GM12878 (cell line): ENCODE measurements at regions not wholly inside any gene's neighbourhood (a gene's known extent, or its start where the extent isn't known, plus 50 kb on each side); places are given as distances from the start of the nearest gene placed in this dataset.

Experiments used
- ATAC-seq: fragments of 200-7000 bp; cut with Tn5 transposase; 3 replicates; pipeline ENCODE4 v1.9.1; 2020; ENCODE audit warnings: mild to moderate bottlenecking, moderate library complexity
- BruUV-seq: library from RNA; stranded (reverse); fragments of 400-500 nt; replicated peaks from 2 replicates; lab custom pipeline; 2021; lab: Mats Ljungman, UMichigan
- CTCF ChIA-PET: fragments of 300-600 bp; sonication (Branson Sonifier 250); formaldehyde crosslinking; extraction: SDS; loops from one replicate; lab custom pipeline; 2021; ENCODE audit warnings: inconsistent platforms; lab: Yijun Ruan, JAX
- POLR2A ChIA-PET: fragments of 350-600 bp; formaldehyde crosslinking; extraction: SDS; loops from one replicate; lab custom pipeline; 2021; ENCODE audit warnings: inconsistent platforms; lab: Charles Lee
- RAD21 ChIA-PET: fragments of 300-600 bp; sonication (Branson Sonifier 250); formaldehyde crosslinking; loops from one replicate; lab custom pipeline; 2023; ENCODE audit warnings: antibody characterized with exemption; ENCODE audit not compliant: unreplicated experiment; lab: Charles Lee
- SMC1A ChIA-PET: fragments of 300-600 bp; sonication (Branson Sonifier 250); formaldehyde crosslinking; loops from one replicate; lab custom pipeline; 2023; ENCODE audit not compliant: unreplicated experiment, uncharacterized antibody; lab: Charles Lee
- DNase-seq: peaks from one replicate; pipeline ENCODE4 v3.0.0-alpha.2; 2011; ENCODE audit warnings: low read depth, low spot score
- FAIRE-seq: peaks from 3 replicates; lab custom pipeline; 2011; peaks lifted over from hg19 to GRCh38; lab: Jason Lieb, UNC
- H2AFZ ChIP-seq: 2 replicates; pipeline ENCODE4 v1.6.0; 2011; ENCODE audit warnings: low read depth, low read length, control low read depth; ENCODE audit not compliant: control insufficient read depth
- H3K27ac ChIP-seq: 2 replicates; pipeline ENCODE4 v1.5.1; 2011; ENCODE audit warnings: control low read depth; ENCODE audit not compliant: control insufficient read depth, insufficient read depth
- H3K27me3 ChIP-seq, 2 experiments: replicated peaks in 1 of 2; 2 replicates each; pipeline versions ENCODE4 v1.6.0 to v1.6.1; 2011; ENCODE audit warnings: low read length in 1 of 2; ENCODE audit not compliant: control insufficient read depth in 2 of 2, insufficient read depth in 2 of 2
- H3K36me3 ChIP-seq, 2 experiments: 2 replicates each; pipeline ENCODE4 v1.5.1; 2011; ENCODE audit warnings: low read length in 1 of 2; ENCODE audit not compliant: control insufficient read depth in 2 of 2, insufficient read depth in 2 of 2
- H3K4me1 ChIP-seq: 2 replicates; pipeline ENCODE4 v1.6.1; 2011; ENCODE audit warnings: mild to moderate bottlenecking, low read length, moderate library complexity, mixed read lengths; ENCODE audit not compliant: control insufficient read depth, insufficient read depth
- H3K4me2 ChIP-seq: 2 replicates; pipeline ENCODE4 v1.6.0; 2011; ENCODE audit warnings: control low read depth; ENCODE audit not compliant: control insufficient read depth, insufficient read depth
- H3K4me3 ChIP-seq: fragments of 200-600 bp; sonication (generic); 2 replicates; pipeline ENCODE4 v1.5.1; 2016
- H3K79me2 ChIP-seq: 2 replicates; pipeline ENCODE4 v1.6.0; 2011; ENCODE audit warnings: low read length; ENCODE audit not compliant: control insufficient read depth, insufficient read depth
- H3K9ac ChIP-seq: 2 replicates; pipeline ENCODE4 v1.8.0; 2011; ENCODE audit warnings: low read length, control low read depth, mixed read lengths; ENCODE audit not compliant: control insufficient read depth, insufficient read depth
- H3K9me3 ChIP-seq: replicated peaks from 3 replicates; pipeline ENCODE4 v1.5.1; 2011; ENCODE audit warnings: mild to moderate bottlenecking, low read length; ENCODE audit not compliant: control insufficient read depth, insufficient read depth
- H4K20me1 ChIP-seq: 2 replicates; pipeline ENCODE4 v1.6.0; 2011; ENCODE audit not compliant: control insufficient read depth, insufficient read depth
- ATF3 ChIP-seq: IDR thresholded peaks from 2 replicates; pipeline ENCODE4 v1.6.1; 2011; ENCODE audit warnings: low read depth, mild to moderate bottlenecking, low read length, moderate library complexity, borderline replicate concordance; ENCODE audit errors: extremely low read depth
- CREM ChIP-seq: IDR thresholded peaks from 2 replicates; pipeline ENCODE4 v1.6.1; 2014; ENCODE audit warnings: antibody characterized with exemption, low read depth
- EGR1 ChIP-seq, 2 experiments: IDR thresholded peaks; 1 replicate in 1 of 2; 2 replicates in 1 of 2; pipeline ENCODE4 v1.6.1; 2011 to 2012; ENCODE audit warnings: low read depth in 2 of 2, low read length in 2 of 2, borderline replicate concordance in 1 of 2, mild to moderate bottlenecking in 1 of 2, moderate library complexity in 1 of 2
- ESRRA ChIP-seq: IDR thresholded peaks from 2 replicates; pipeline ENCODE4 v1.6.1; 2012; ENCODE audit warnings: mild to moderate bottlenecking, low read length, improper control_type of control experiment
- MLLT1 ChIP-seq: fragments of 450-650 bp; IDR thresholded peaks from 2 replicates; pipeline ENCODE4 v1.6.1; 2016; ENCODE audit warnings: mild to moderate bottlenecking
- NFXL1 ChIP-seq: fragments of 450-650 bp; IDR thresholded peaks from 2 replicates; pipeline ENCODE4 v1.6.1; 2017; ENCODE audit warnings: antibody characterized with exemption, mild to moderate bottlenecking, borderline replicate concordance
- NFYA ChIP-seq: IDR thresholded peaks from 2 replicates; pipeline ENCODE4 v1.6.1; 2011; ENCODE audit warnings: low read depth, mild to moderate bottlenecking, low read length, improper control_type of control experiment, borderline replicate concordance
- NR2C1 ChIP-seq: fragments of 450-650 bp; IDR thresholded peaks from 2 replicates; pipeline ENCODE4 v1.6.1; 2017; ENCODE audit warnings: antibody characterized with exemption, mild to moderate bottlenecking, moderate library complexity
- POLR2AphosphoS5 ChIP-seq: IDR thresholded peaks from 2 replicates; pipeline ENCODE4 v1.6.1; 2011; ENCODE audit warnings: mild to moderate bottlenecking, low read length, inconsistent platforms
- RELA ChIP-seq: fragments of 450-650 bp; IDR thresholded peaks from 2 replicates; pipeline ENCODE4 v1.8.0; 2014; ENCODE audit warnings: borderline replicate concordance; ENCODE audit not compliant: partially characterized antibody
- RELB ChIP-seq: fragments of 450-650 bp; IDR thresholded peaks from 2 replicates; pipeline ENCODE4 v1.6.1; 2017; ENCODE audit warnings: low read depth, mild to moderate bottlenecking, moderate library complexity
- SMC3 ChIP-seq: IDR thresholded peaks from 2 replicates; pipeline ENCODE4 v1.6.1; 2011; ENCODE audit warnings: low read length, improper control_type of control experiment, borderline replicate concordance
- SP1 ChIP-seq: IDR thresholded peaks from one replicate; pipeline ENCODE4 v1.6.1; 2011; ENCODE audit warnings: low read depth, low read length
- STAT3 ChIP-seq: IDR thresholded peaks from 2 replicates; pipeline ENCODE4 v1.6.1; 2011; ENCODE audit warnings: low read depth, low read length, improper control_type of control experiment
- TBL1XR1 ChIP-seq: IDR thresholded peaks from 2 replicates; pipeline ENCODE4 v1.6.1; 2012; ENCODE audit warnings: low read depth, low read length, improper control_type of control experiment
- YY1 ChIP-seq: IDR thresholded peaks from 2 replicates; pipeline ENCODE4 v1.6.1; 2011; ENCODE audit warnings: low read depth, mild to moderate bottlenecking, low read length
- ZBED1 ChIP-seq: IDR thresholded peaks from 2 replicates; pipeline ENCODE4 v1.6.1; 2016; ENCODE audit warnings: borderline replicate concordance
- ZNF24 ChIP-seq: fragments of 450-650 bp; IDR thresholded peaks from 2 replicates; pipeline ENCODE4 v1.6.1; 2017; ENCODE audit warnings: antibody characterized with exemption, mild to moderate bottlenecking
- WGBS: methylation state at CpG from one replicate; pipeline ENCODE4 v1.1.6; 2016; ENCODE audit warnings: low lambda C conversion rate; ENCODE audit not compliant: insufficient replicate concordance, insufficient coverage; ENCODE audit errors: missing lambda C conversion rate; 5-methylcytosine and 5-hydroxymethylcytosine counted together
- in situ Hi-C: fragments of 300-500 bp; cut with MboI; formaldehyde crosslinking; loops from 9 replicates; pipeline ENCODE4 v1.14.3; 2018; ENCODE audit warnings: mixed read lengths
- intact Hi-C: fragments of 100-400 bp; cut with micrococcal nuclease; formaldehyde crosslinking; loops from one replicate; pipeline ENCODE4 v1.14.2; 2022; ENCODE audit not compliant: unreplicated experiment

GRCh38 chr11:134750619-134751018 lies 338.6 kb upstream of the B3GAT1 start:
- H3K79me2 ChIP-seq: no peaks in the 10 kb centered on the region
- BruUV-seq: no TSS peak
- no peak overlapping the region for H3K9ac ChIP-seq
- FAIRE-seq (no peak), DNase-seq (no peak), ATAC-seq (no peak)
- no peak for TF ChIP-seq EGR1 (IDR thresholded peaks at IDR 0.05; ENCODE audit: borderline replicate concordance in 1 of 2, low read depth in 2 of 2, low read length in 2 of 2)
- TF ChIP-seq TBL1XR1: no peak
- no peak for TF ChIP-seq STAT3
- no peak for TF ChIP-seq SMC3
- no peak for TF ChIP-seq NFYA
- TF ChIP-seq CREM: no peak
- no peak for TF ChIP-seq ZNF24
- no peak for TF ChIP-seq SP1
- TF ChIP-seq MLLT1: no peak
- TF ChIP-seq POLR2AphosphoS5: no peak
- TF ChIP-seq NR2C1: no peak
- no peak for TF ChIP-seq RELB
- TF ChIP-seq ZBED1: no peak
- no peak for TF ChIP-seq NFXL1
- TF ChIP-seq ATF3: no peak
- no peak for TF ChIP-seq ESRRA
- TF ChIP-seq RELA: no peak
- TF ChIP-seq YY1: no peak
- intact Hi-C loops: no loop called here
- no peaks in the 10 kb centered on the region for H3K4me1 ChIP-seq
- in situ Hi-C loops: no loop called here
- H3K27ac ChIP-seq: no peak overlapping the region
- no peak overlapping the region for H3K4me2 ChIP-seq
- H3K4me3 ChIP-seq: no peak overlapping the region
- ChIA-PET CTCF (no interaction called here), POLR2A (no interaction called here), RAD21 (no interaction called here), SMC1A (no interaction called here)
- no peaks in the 10 kb centered on the region for H3K9me3 ChIP-seq
- WGBS: 0% methylated on average over 2 of the region's 2 CpGs
- no peaks in the 10 kb centered on the region for H3K36me3 ChIP-seq
- H3K27me3 ChIP-seq: no peaks in the 10 kb centered on the region; a peak in 1 of 4 replicates
- H2AFZ ChIP-seq: no peak overlapping the region
- H4K20me1 ChIP-seq: no peaks in the 10 kb centered on the region
